SK-N-SH treated with all-trans-retinoic acid at 6 μM for 48 hours (cell line): ENCODE measurements at regions not wholly inside any gene's neighbourhood (a gene's known extent, or its start where the extent isn't known, plus 50 kb on each side); places are given as distances from the start of the nearest gene placed in this dataset.

Experiments used
- ARNTL ChIP-seq: fragments of 450-650 bp; formaldehyde crosslinking; IDR thresholded peaks from 2 replicates; pipeline ENCODE4 v1.5.0; 2020; ENCODE audit warnings: low read depth, mild to moderate bottlenecking, moderate library complexity, borderline replicate concordance
- BACH2 ChIP-seq: fragments of 250-450 bp; sonication (Bioruptor Pico); IDR thresholded peaks from 2 replicates; pipeline ENCODE4 v1.9.0; 2021; ENCODE audit warnings: mild to moderate bottlenecking, borderline replicate concordance
- GLIS3 ChIP-seq: fragments of 250-450 bp; sonication (Bioruptor Pico); IDR thresholded peaks from 2 replicates; pipeline ENCODE4 v1.5.0; 2020; ENCODE audit warnings: mild to moderate bottlenecking, moderate library complexity
- OSR1 ChIP-seq: fragments of 250-450 bp; sonication (Bioruptor Pico); IDR thresholded peaks from 2 replicates; pipeline ENCODE4 v1.8.0; 2022; ENCODE audit warnings: moderate library complexity, mild to moderate bottlenecking, inconsistent platforms
- PPARA ChIP-seq: fragments of 250-450 bp; sonication (Bioruptor Pico); IDR thresholded peaks from 2 replicates; pipeline ENCODE4 v1.5.0; 2020; ENCODE audit warnings: mild to moderate bottlenecking, borderline replicate concordance
- SNAI2 ChIP-seq: fragments of 250-450 bp; sonication (Bioruptor Pico); IDR thresholded peaks from 2 replicates; pipeline ENCODE4 v1.5.0; 2020; ENCODE audit warnings: mild to moderate bottlenecking, moderate library complexity
- TCF4 ChIP-seq: fragments of 250-450 bp; sonication (Bioruptor Pico); IDR thresholded peaks from 2 replicates; pipeline ENCODE4 v1.8.0; 2021; ENCODE audit warnings: mild to moderate bottlenecking, moderate library complexity, borderline replicate concordance
- TOX ChIP-seq: fragments of 250-450 bp; sonication (Bioruptor Pico); IDR thresholded peaks from 2 replicates; pipeline ENCODE4 v1.8.0; 2021; ENCODE audit warnings: mild to moderate bottlenecking, moderate library complexity, borderline replicate concordance
- ZFP3 ChIP-seq: fragments of 250-450 bp; sonication (Bioruptor Pico); IDR thresholded peaks from 2 replicates; pipeline ENCODE4 v1.5.0; 2020; ENCODE audit warnings: mild to moderate bottlenecking, moderate library complexity
- ZFP30 ChIP-seq: fragments of 450-650 bp; formaldehyde crosslinking; IDR thresholded peaks from 2 replicates; pipeline ENCODE4 v1.5.0; 2022; ENCODE audit warnings: mild to moderate bottlenecking, moderate library complexity
- TF ChIP-seq, protein P1 (sequence below): fragments of 250-450 bp; sonication (Bioruptor Pico); IDR thresholded peaks from 2 replicates; pipeline ENCODE4 v1.5.0; 2020; ENCODE audit warnings: mild to moderate bottlenecking, moderate library complexity
- TF ChIP-seq, protein P2 (sequence below): fragments of 250-450 bp; sonication (Bioruptor Pico); IDR thresholded peaks from 2 replicates; pipeline ENCODE4 v1.8.0; 2020; ENCODE audit warnings: mild to moderate bottlenecking, moderate library complexity, borderline replicate concordance

DNA sequence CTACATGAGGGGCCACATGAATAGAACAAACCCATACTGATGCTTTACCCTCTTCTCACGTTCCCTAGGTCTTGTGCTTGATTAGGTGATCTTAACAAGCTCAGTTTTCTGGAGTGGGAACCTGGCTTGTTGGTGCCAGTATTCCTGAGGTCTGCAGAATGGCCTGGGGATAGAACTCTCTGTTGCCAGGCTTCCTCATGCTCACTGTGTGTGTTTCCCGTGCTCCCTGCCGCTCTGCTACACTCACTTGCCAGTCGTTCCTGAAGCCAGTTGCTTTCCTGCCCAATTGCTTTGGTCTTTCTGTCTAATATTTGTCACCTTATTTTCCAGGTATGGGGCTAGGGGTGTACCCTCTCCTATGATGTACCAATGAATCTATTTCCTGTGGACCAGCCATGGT lies 2111.5 kb upstream of the PIK3C3 start:
- TF ChIP-seq, protein P1, sequence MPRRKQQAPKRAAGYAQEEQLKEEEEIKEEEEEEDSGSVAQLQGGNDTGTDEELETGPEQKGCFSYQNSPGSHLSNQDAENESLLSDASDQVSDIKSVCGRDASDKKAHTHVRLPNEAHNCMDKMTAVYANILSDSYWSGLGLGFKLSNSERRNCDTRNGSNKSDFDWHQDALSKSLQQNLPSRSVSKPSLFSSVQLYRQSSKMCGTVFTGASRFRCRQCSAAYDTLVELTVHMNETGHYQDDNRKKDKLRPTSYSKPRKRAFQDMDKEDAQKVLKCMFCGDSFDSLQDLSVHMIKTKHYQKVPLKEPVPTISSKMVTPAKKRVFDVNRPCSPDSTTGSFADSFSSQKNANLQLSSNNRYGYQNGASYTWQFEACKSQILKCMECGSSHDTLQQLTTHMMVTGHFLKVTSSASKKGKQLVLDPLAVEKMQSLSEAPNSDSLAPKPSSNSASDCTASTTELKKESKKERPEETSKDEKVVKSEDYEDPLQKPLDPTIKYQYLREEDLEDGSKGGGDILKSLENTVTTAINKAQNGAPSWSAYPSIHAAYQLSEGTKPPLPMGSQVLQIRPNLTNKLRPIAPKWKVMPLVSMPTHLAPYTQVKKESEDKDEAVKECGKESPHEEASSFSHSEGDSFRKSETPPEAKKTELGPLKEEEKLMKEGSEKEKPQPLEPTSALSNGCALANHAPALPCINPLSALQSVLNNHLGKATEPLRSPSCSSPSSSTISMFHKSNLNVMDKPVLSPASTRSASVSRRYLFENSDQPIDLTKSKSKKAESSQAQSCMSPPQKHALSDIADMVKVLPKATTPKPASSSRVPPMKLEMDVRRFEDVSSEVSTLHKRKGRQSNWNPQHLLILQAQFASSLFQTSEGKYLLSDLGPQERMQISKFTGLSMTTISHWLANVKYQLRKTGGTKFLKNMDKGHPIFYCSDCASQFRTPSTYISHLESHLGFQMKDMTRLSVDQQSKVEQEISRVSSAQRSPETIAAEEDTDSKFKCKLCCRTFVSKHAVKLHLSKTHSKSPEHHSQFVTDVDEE = no peak
- TF ChIP-seq, protein P2, sequence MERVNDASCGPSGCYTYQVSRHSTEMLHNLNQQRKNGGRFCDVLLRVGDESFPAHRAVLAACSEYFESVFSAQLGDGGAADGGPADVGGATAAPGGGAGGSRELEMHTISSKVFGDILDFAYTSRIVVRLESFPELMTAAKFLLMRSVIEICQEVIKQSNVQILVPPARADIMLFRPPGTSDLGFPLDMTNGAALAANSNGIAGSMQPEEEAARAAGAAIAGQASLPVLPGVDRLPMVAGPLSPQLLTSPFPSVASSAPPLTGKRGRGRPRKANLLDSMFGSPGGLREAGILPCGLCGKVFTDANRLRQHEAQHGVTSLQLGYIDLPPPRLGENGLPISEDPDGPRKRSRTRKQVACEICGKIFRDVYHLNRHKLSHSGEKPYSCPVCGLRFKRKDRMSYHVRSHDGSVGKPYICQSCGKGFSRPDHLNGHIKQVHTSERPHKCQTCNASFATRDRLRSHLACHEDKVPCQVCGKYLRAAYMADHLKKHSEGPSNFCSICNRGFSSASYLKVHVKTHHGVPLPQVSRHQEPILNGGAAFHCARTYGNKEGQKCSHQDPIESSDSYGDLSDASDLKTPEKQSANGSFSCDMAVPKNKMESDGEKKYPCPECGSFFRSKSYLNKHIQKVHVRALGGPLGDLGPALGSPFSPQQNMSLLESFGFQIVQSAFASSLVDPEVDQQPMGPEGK (CRISPR knock-in tag) = no peak
- TF ChIP-seq TOX (CRISPR knock-in tag) (no peak), BACH2 (CRISPR knock-in tag) (no peak), ARNTL (CRISPR knock-in tag) (no peak), ZFP30 (CRISPR knock-in tag) (no peak), OSR1 (CRISPR knock-in tag) (no peak), PPARA (CRISPR knock-in tag) (no peak), ZFP3 (CRISPR knock-in tag) (no peak), GLIS3 (CRISPR knock-in tag) (no peak), TCF4 (CRISPR knock-in tag) (no peak), SNAI2 (CRISPR knock-in tag) (no peak)
